HEK293 (cell line): ENCODE measurements at regions not wholly inside any gene's neighbourhood (a gene's known extent, or its start where the extent isn't known, plus 50 kb on each side); places are given as distances from the start of the nearest gene placed in this dataset.

Experiments
- CTCF ChIA-PET: fragments of 350-600 bp; formaldehyde crosslinking; extraction: SDS; loops from one replicate; lab custom pipeline; 2021; ENCODE audit warnings: antibody characterized with exemption; lab: Yijun Ruan, JAX
- POLR2A ChIA-PET: fragments of 300-600 bp; formaldehyde crosslinking; extraction: SDS; loops from one replicate; lab custom pipeline; 2020; ENCODE audit warnings: antibody characterized with exemption, inconsistent platforms; lab: Yijun Ruan, JAX
- H3K27ac ChIP-seq: fragments of 200-500 bp; sonication (Bioruptor generic); 2 replicates; pipeline ENCODE4 v1.5.1; 2014; ENCODE audit warnings: low read depth, low read length, control low read depth, inconsistent platforms; ENCODE audit errors: extremely low read depth
- H3K36me3 ChIP-seq, 2 experiments: fragments of 200-500 bp in 1 of 2; sonication (Bioruptor generic) in 1 of 2; 1 replicate in 1 of 2; 2 replicates in 1 of 2; pipeline ENCODE4 v1.5.1; 2014 to 2017; ENCODE audit warnings: inconsistent platforms in 2 of 2, low read length in 2 of 2; ENCODE audit not compliant: control insufficient read depth in 2 of 2, insufficient read depth in 1 of 2
- H3K4me1 ChIP-seq: fragments of 200-500 bp; sonication (Bioruptor generic); 2 replicates; pipeline ENCODE4 v1.5.1; 2014; ENCODE audit warnings: mild to moderate bottlenecking, low read length, inconsistent platforms; ENCODE audit not compliant: control insufficient read depth, insufficient read depth
- H3K4me3 ChIP-seq: 2 replicates; pipeline ENCODE4 v1.5.1; 2011; ENCODE audit warnings: low read depth, mild to moderate bottlenecking, control low read depth, low read length, moderate library complexity
- H3K9me3 ChIP-seq: fragments of 200-500 bp; sonication (Bioruptor generic); 2 replicates; pipeline ENCODE4 v1.5.1; 2014; ENCODE audit warnings: low read depth, low read length, inconsistent platforms; ENCODE audit not compliant: control insufficient read depth, insufficient read depth
- HOXD13 ChIP-seq: sonication (generic); formaldehyde crosslinking; IDR thresholded peaks from 2 replicates; pipeline ENCODE4 v1.8.0; 2022; ENCODE audit warnings: missing genetic modification reagents, borderline replicate concordance
- KLF10 ChIP-seq: fragments of 450-650 bp; IDR thresholded peaks from 2 replicates; pipeline ENCODE4 v1.5.1; 2018; ENCODE audit warnings: missing biosample characterization, mild to moderate bottlenecking, missing genetic modification characterization
- KLF16 ChIP-seq: fragments of 450-650 bp; formaldehyde crosslinking; IDR thresholded peaks from 2 replicates; pipeline ENCODE4 v1.5.1; 2017; ENCODE audit warnings: missing biosample characterization, missing genetic modification characterization
- MYNN ChIP-seq: fragments of 450-650 bp; formaldehyde crosslinking; IDR thresholded peaks from 2 replicates; pipeline ENCODE4 v1.5.1; 2016; ENCODE audit warnings: missing biosample characterization, missing genetic modification characterization, borderline replicate concordance
- ZNF221 ChIP-seq: fragments of 450-650 bp; formaldehyde crosslinking; IDR thresholded peaks from 2 replicates; pipeline ENCODE4 v1.5.1; 2017; ENCODE audit warnings: missing biosample characterization, missing genetic modification characterization, borderline replicate concordance
- ZNF37A ChIP-seq: fragments of 450-650 bp; IDR thresholded peaks from 2 replicates; pipeline ENCODE4 v1.5.1; 2018; ENCODE audit warnings: missing biosample characterization, missing genetic modification characterization
- ZNF404 ChIP-seq: fragments of 450-650 bp; formaldehyde crosslinking; IDR thresholded peaks from 2 replicates; pipeline ENCODE4 v1.5.1; 2017; ENCODE audit warnings: missing biosample characterization, missing genetic modification characterization
- ZNF423 ChIP-seq: fragments of 450-650 bp; formaldehyde crosslinking; IDR thresholded peaks from 2 replicates; pipeline ENCODE4 v1.5.1; 2016; ENCODE audit warnings: missing biosample characterization, missing genetic modification characterization
- ZNF433 ChIP-seq: fragments of 450-650 bp; formaldehyde crosslinking; IDR thresholded peaks from 2 replicates; pipeline ENCODE4 v1.5.1; 2016; ENCODE audit warnings: missing biosample characterization, missing genetic modification characterization, low read depth
- ZNF629 ChIP-seq: fragments of 450-650 bp; formaldehyde crosslinking; IDR thresholded peaks from 2 replicates; pipeline ENCODE4 v1.5.1; 2017; ENCODE audit warnings: missing biosample characterization, missing genetic modification characterization
- ZNF76 ChIP-seq: fragments of 450-650 bp; formaldehyde crosslinking; IDR thresholded peaks from 2 replicates; pipeline ENCODE4; 2016; ENCODE audit warnings: low read depth, missing biosample characterization, missing genetic modification characterization, borderline replicate concordance
- ZNF768 ChIP-seq: fragments of 450-650 bp; formaldehyde crosslinking; IDR thresholded peaks from 2 replicates; pipeline ENCODE4 v1.5.1; 2018; ENCODE audit warnings: missing biosample characterization, mild to moderate bottlenecking, missing genetic modification characterization
- ZXDB ChIP-seq: fragments of 450-650 bp; formaldehyde crosslinking; IDR thresholded peaks from 2 replicates; pipeline ENCODE4 v1.5.1; 2016; ENCODE audit warnings: missing biosample characterization, missing genetic modification characterization
- TF ChIP-seq, protein P1 (sequence below): fragments of 450-650 bp; formaldehyde crosslinking; IDR thresholded peaks from 2 replicates; pipeline ENCODE4 v1.5.1; 2017; ENCODE audit warnings: missing biosample characterization, missing genetic modification characterization
- TF ChIP-seq, protein P2 (sequence below): fragments of 450-650 bp; formaldehyde crosslinking; IDR thresholded peaks from 2 replicates; pipeline ENCODE4 v1.5.0; 2017; ENCODE audit warnings: missing biosample characterization, missing genetic modification characterization, borderline replicate concordance
- TF ChIP-seq, protein P3 (sequence below): fragments of 450-650 bp; formaldehyde crosslinking; IDR thresholded peaks from 2 replicates; pipeline ENCODE4 v1.5.1; 2016; ENCODE audit warnings: missing biosample characterization, missing genetic modification characterization
- TF ChIP-seq, protein P4 (sequence below): fragments of 450-650 bp; formaldehyde crosslinking; conservative IDR thresholded peaks from 2 replicates; pipeline ENCODE4 v1.5.1; 2016; ENCODE audit warnings: low read depth, missing biosample characterization, missing genetic modification characterization
- TF ChIP-seq, protein P5 (sequence below): fragments of 450-650 bp; formaldehyde crosslinking; IDR thresholded peaks from 2 replicates; pipeline ENCODE4 v1.5.1; 2017; ENCODE audit warnings: missing biosample characterization, missing genetic modification characterization
- TF ChIP-seq, protein P6 (sequence below): fragments of 450-650 bp; formaldehyde crosslinking; IDR thresholded peaks from 2 replicates; pipeline ENCODE4 v1.5.1; 2017; ENCODE audit warnings: missing biosample characterization, missing genetic modification characterization
- TF ChIP-seq, protein P7 (sequence below): fragments of 450-650 bp; formaldehyde crosslinking; IDR thresholded peaks from 2 replicates; pipeline ENCODE4 v1.5.1; 2016; ENCODE audit warnings: missing biosample characterization, missing genetic modification characterization

DNA sequence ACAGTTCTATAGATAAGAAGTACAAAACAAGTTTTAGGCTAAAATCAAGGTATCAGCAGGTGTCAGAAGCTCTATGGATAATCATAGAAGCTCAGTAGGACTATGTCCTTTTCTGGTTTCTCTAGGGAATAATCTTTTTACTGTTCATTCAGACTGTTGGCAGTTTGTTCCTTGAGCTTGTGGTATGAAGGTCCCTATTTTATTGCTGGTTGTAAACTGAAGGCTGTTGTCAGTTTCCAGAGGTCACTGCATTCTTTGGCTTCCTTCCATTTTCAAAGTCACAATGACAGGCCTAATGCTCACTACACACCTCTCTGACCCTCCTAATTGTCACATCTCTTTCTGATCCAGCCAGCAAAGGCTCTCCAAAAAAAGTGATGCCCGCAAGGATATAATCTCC lies 337.9 kb upstream of the EDNRB start:
- no peaks in the 10 kb centered on the region for H3K36me3 ChIP-seq
- ChIA-PET POLR2A (no interaction called here), CTCF (no interaction called here)

More for the DNA sequence above, 337.9 kb upstream of the EDNRB start:
- TF ChIP-seq ZNF629 (tag by site-specific recombination) (no peak), KLF16 (tag by site-specific recombination) (no peak), HOXD13 (CRISPR knock-in tag) (no peak), ZXDB (no peak), ZNF76 (tag by site-specific recombination) (no peak), ZNF433 (no peak), MYNN (tag by site-specific recombination) (no peak), ZNF37A (tag by site-specific recombination) (no peak), KLF10 (tag by site-specific recombination) (no peak), ZNF423 (tag by site-specific recombination) (no peak), ZNF221 (tag by site-specific recombination) (no peak), ZNF768 (tag by site-specific recombination) (no peak), ZNF404 (tag by site-specific recombination) (no peak)
- TF ChIP-seq, protein P1, sequence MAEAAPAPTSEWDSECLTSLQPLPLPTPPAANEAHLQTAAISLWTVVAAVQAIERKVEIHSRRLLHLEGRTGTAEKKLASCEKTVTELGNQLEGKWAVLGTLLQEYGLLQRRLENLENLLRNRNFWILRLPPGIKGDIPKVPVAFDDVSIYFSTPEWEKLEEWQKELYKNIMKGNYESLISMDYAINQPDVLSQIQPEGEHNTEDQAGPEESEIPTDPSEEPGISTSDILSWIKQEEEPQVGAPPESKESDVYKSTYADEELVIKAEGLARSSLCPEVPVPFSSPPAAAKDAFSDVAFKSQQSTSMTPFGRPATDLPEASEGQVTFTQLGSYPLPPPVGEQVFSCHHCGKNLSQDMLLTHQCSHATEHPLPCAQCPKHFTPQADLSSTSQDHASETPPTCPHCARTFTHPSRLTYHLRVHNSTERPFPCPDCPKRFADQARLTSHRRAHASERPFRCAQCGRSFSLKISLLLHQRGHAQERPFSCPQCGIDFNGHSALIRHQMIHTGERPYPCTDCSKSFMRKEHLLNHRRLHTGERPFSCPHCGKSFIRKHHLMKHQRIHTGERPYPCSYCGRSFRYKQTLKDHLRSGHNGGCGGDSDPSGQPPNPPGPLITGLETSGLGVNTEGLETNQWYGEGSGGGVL (tag by site-specific recombination) = no peak
- TF ChIP-seq, protein P2, sequence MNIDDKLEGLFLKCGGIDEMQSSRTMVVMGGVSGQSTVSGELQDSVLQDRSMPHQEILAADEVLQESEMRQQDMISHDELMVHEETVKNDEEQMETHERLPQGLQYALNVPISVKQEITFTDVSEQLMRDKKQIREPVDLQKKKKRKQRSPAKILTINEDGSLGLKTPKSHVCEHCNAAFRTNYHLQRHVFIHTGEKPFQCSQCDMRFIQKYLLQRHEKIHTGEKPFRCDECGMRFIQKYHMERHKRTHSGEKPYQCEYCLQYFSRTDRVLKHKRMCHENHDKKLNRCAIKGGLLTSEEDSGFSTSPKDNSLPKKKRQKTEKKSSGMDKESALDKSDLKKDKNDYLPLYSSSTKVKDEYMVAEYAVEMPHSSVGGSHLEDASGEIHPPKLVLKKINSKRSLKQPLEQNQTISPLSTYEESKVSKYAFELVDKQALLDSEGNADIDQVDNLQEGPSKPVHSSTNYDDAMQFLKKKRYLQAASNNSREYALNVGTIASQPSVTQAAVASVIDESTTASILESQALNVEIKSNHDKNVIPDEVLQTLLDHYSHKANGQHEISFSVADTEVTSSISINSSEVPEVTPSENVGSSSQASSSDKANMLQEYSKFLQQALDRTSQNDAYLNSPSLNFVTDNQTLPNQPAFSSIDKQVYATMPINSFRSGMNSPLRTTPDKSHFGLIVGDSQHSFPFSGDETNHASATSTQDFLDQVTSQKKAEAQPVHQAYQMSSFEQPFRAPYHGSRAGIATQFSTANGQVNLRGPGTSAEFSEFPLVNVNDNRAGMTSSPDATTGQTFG (tag by site-specific recombination) = no peak
- TF ChIP-seq, protein P3, sequence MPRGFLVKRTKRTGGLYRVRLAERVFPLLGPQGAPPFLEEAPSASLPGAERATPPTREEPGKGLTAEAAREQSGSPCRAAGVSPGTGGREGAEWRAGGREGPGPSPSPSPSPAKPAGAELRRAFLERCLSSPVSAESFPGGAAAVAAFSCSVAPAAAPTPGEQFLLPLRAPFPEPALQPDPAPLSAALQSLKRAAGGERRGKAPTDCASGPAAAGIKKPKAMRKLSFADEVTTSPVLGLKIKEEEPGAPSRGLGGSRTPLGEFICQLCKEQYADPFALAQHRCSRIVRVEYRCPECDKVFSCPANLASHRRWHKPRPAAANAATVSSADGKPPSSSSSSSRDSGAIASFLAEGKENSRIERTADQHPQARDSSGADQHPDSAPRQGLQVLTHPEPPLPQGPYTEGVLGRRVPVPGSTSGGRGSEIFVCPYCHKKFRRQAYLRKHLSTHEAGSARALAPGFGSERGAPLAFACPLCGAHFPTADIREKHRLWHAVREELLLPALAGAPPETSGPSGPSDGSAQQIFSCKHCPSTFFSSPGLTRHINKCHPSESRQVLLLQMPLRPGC (tag by site-specific recombination) = no peak
- TF ChIP-seq, protein P4, sequence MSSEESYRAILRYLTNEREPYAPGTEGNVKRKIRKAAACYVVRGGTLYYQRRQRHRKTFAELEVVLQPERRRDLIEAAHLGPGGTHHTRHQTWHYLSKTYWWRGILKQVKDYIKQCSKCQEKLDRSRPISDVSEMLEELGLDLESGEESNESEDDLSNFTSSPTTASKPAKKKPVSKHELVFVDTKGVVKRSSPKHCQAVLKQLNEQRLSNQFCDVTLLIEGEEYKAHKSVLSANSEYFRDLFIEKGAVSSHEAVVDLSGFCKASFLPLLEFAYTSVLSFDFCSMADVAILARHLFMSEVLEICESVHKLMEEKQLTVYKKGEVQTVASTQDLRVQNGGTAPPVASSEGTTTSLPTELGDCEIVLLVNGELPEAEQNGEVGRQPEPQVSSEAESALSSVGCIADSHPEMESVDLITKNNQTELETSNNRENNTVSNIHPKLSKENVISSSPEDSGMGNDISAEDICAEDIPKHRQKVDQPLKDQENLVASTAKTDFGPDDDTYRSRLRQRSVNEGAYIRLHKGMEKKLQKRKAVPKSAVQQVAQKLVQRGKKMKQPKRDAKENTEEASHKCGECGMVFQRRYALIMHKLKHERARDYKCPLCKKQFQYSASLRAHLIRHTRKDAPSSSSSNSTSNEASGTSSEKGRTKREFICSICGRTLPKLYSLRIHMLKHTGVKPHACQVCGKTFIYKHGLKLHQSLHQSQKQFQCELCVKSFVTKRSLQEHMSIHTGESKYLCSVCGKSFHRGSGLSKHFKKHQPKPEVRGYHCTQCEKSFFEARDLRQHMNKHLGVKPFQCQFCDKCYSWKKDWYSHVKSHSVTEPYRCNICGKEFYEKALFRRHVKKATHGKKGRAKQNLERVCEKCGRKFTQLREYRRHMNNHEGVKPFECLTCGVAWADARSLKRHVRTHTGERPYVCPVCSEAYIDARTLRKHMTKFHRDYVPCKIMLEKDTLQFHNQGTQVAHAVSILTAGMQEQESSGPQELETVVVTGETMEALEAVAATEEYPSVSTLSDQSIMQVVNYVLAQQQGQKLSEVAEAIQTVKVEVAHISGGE (tag by site-specific recombination) = no peak
- TF ChIP-seq, protein P5, sequence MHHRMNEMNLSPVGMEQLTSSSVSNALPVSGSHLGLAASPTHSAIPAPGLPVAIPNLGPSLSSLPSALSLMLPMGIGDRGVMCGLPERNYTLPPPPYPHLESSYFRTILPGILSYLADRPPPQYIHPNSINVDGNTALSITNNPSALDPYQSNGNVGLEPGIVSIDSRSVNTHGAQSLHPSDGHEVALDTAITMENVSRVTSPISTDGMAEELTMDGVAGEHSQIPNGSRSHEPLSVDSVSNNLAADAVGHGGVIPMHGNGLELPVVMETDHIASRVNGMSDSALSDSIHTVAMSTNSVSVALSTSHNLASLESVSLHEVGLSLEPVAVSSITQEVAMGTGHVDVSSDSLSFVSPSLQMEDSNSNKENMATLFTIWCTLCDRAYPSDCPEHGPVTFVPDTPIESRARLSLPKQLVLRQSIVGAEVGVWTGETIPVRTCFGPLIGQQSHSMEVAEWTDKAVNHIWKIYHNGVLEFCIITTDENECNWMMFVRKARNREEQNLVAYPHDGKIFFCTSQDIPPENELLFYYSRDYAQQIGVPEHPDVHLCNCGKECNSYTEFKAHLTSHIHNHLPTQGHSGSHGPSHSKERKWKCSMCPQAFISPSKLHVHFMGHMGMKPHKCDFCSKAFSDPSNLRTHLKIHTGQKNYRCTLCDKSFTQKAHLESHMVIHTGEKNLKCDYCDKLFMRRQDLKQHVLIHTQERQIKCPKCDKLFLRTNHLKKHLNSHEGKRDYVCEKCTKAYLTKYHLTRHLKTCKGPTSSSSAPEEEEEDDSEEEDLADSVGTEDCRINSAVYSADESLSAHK (tag by site-specific recombination) = no peak
- TF ChIP-seq, protein P6, sequence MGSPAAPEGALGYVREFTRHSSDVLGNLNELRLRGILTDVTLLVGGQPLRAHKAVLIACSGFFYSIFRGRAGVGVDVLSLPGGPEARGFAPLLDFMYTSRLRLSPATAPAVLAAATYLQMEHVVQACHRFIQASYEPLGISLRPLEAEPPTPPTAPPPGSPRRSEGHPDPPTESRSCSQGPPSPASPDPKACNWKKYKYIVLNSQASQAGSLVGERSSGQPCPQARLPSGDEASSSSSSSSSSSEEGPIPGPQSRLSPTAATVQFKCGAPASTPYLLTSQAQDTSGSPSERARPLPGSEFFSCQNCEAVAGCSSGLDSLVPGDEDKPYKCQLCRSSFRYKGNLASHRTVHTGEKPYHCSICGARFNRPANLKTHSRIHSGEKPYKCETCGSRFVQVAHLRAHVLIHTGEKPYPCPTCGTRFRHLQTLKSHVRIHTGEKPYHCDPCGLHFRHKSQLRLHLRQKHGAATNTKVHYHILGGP (tag by site-specific recombination) = no peak
- TF ChIP-seq, protein P7, sequence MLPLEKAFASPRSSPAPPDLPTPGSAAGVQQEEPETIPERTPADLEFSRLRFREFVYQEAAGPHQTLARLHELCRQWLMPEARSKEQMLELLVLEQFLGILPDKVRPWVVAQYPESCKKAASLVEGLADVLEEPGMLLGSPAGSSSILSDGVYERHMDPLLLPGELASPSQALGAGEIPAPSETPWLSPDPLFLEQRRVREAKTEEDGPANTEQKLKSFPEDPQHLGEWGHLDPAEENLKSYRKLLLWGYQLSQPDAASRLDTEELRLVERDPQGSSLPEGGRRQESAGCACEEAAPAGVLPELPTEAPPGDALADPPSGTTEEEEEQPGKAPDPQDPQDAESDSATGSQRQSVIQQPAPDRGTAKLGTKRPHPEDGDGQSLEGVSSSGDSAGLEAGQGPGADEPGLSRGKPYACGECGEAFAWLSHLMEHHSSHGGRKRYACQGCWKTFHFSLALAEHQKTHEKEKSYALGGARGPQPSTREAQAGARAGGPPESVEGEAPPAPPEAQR (tag by site-specific recombination) = no peak
- TF ChIP-seq, all 188 proteins: peak for 0
- H3K9me3 ChIP-seq = no peaks in the 10 kb centered on the region
- no peaks in the 10 kb centered on the region for H3K4me1 ChIP-seq
- no peak overlapping the region for H3K4me3 ChIP-seq
- no peak overlapping the region for H3K27ac ChIP-seq
